K562 (cell line): ENCODE measurements at regions not wholly inside any gene's neighbourhood (a gene's known extent, or its start where the extent isn't known, plus 50 kb on each side); places are given as distances from the start of the nearest gene placed in this dataset.

ENCODE experiments used
- BHLHE40 ChIP-seq: IDR thresholded peaks from 2 replicates; pipeline ENCODE4 v1.6.1; 2011; ENCODE audit warnings: low read length, improper control_type of control experiment
- CC2D1A ChIP-seq: fragments of 450-650 bp; IDR thresholded peaks from 2 replicates; pipeline ENCODE4 v1.6.1; 2017; ENCODE audit warnings: mild to moderate bottlenecking
- CGGBP1 ChIP-seq: fragments of 250-450 bp; sonication (Bioruptor Pico); IDR thresholded peaks from 2 replicates; pipeline ENCODE4 v1.9.0; 2021; ENCODE audit warnings: mild to moderate bottlenecking
- CTBP1 ChIP-seq: fragments of 450-650 bp; IDR thresholded peaks from 2 replicates; pipeline ENCODE4 v1.6.1; 2016; ENCODE audit warnings: borderline replicate concordance
- E4F1 ChIP-seq: fragments of 250-450 bp; sonication (Bioruptor Pico); IDR thresholded peaks from 2 replicates; pipeline ENCODE4 v1.5.0; 2021; ENCODE audit warnings: mild to moderate bottlenecking, borderline replicate concordance
- ETV1 ChIP-seq: fragments of 450-650 bp; conservative IDR thresholded peaks from 2 replicates; pipeline ENCODE4 v1.6.1; 2016; ENCODE audit warnings: missing genetic modification characterization, control low read depth, low read depth, missing compliant biosample characterization
- FOXK2 ChIP-seq, 2 experiments: fragments of 450-650 bp; IDR thresholded peaks in 1 of 2; conservative IDR thresholded peaks in 1 of 2; 2 replicates each; pipeline ENCODE4 v1.6.1; 2016; ENCODE audit warnings: low read depth in 2 of 2, mild to moderate bottlenecking in 1 of 2
- HCFC1 ChIP-seq: IDR thresholded peaks from 2 replicates; pipeline ENCODE4 v1.6.1; 2012; ENCODE audit warnings: low read depth, low read length, improper control_type of control experiment
- MECOM ChIP-seq: fragments of 250-450 bp; sonication (Bioruptor Pico); IDR thresholded peaks from 2 replicates; pipeline ENCODE4 v1.8.0; 2022; ENCODE audit warnings: inconsistent platforms
- NR2C1 ChIP-seq, 2 experiments: fragments of 450-650 bp; IDR thresholded peaks; 2 replicates each; pipeline ENCODE4 v1.6.1; 2017; ENCODE audit warnings: mild to moderate bottlenecking in 2 of 2, antibody characterized with exemption in 1 of 2, inconsistent platforms in 1 of 2, missing compliant biosample characterization in 1 of 2, missing genetic modification characterization in 1 of 2
- POLR2H ChIP-seq: IDR thresholded peaks from 2 replicates; pipeline ENCODE4 v1.6.1; 2016; ENCODE audit warnings: missing genetic modification characterization, low read depth, mild to moderate bottlenecking, control low read depth, missing compliant biosample characterization, moderate library complexity
- SMC3 ChIP-seq: conservative IDR thresholded peaks from 2 replicates; pipeline ENCODE4 v1.6.1; 2011; ENCODE audit warnings: low read depth, low read length, improper control_type of control experiment; ENCODE audit not compliant: insufficient read depth
- SREBF2 ChIP-seq: sonication (generic); formaldehyde crosslinking; IDR thresholded peaks from 2 replicates; pipeline ENCODE4 v1.4.0; 2020; ENCODE audit warnings: mild to moderate bottlenecking, missing genetic modification reagents
- TRIM28 ChIP-seq: fragments of 450-650 bp; IDR thresholded peaks from 2 replicates; pipeline ENCODE4 v1.6.1; 2017
- TSHZ1 ChIP-seq: fragments of 250-450 bp; sonication (Bioruptor Pico); IDR thresholded peaks from 2 replicates; pipeline ENCODE4 v1.4.0; 2020; ENCODE audit warnings: mild to moderate bottlenecking, moderate library complexity
- ZNF41 ChIP-seq: fragments of 250-450 bp; sonication (Bioruptor Pico); conservative IDR thresholded peaks from 2 replicates; pipeline ENCODE4 v1.4.0; 2020; ENCODE audit warnings: mild to moderate bottlenecking
- ZNF561 ChIP-seq: fragments of 450-650 bp; formaldehyde crosslinking; conservative IDR thresholded peaks from 2 replicates; pipeline ENCODE4 v1.4.0; 2020; ENCODE audit warnings: mild to moderate bottlenecking, moderate library complexity
- ZNF695 ChIP-seq: fragments of 450-650 bp; formaldehyde crosslinking; IDR thresholded peaks from 2 replicates; pipeline ENCODE4 v1.4.0; 2020; ENCODE audit warnings: mild to moderate bottlenecking, moderate library complexity

- TF ChIP-seq E4F1 (CRISPR knock-in tag) = no peak
- no peak for TF ChIP-seq FOXK2 (conservative IDR thresholded peaks at IDR 0.05 in 1 of 2, IDR thresholded peaks at IDR 0.05 in 1 of 2; ENCODE audit: low read depth in 2 of 2)
- TF ChIP-seq SREBF2 = no peak
- TF ChIP-seq TRIM28 = no peak
- TF ChIP-seq ZNF561 (CRISPR knock-in tag) = no peak
- TF ChIP-seq ETV1 (tag) = no peak
- no peak for TF ChIP-seq SMC3
- no peak for TF ChIP-seq NR2C1 (IDR thresholded peaks at IDR 0.05)
- TF ChIP-seq NR2C1 (tag; IDR thresholded peaks at IDR 0.05) = no peak
- TF ChIP-seq BHLHE40 = no peak
- TF ChIP-seq MECOM (CRISPR knock-in tag) = no peak
- no peak for TF ChIP-seq CGGBP1
- peak; percentile 56; the same call in 1 of the 2 replicates for TF ChIP-seq CTBP1
- no peak for TF ChIP-seq CC2D1A
- TF ChIP-seq TSHZ1 (CRISPR knock-in tag) = no peak
- TF ChIP-seq HCFC1 = no peak
- TF ChIP-seq POLR2H (tag) = no peak
- TF ChIP-seq ZNF695 (CRISPR knock-in tag) = no peak
- no peak for TF ChIP-seq ZNF41 (CRISPR knock-in tag)
These were observed 358.7 kb upstream of the TNP1 start (continued) for GRCh38 chr2:217218269-217219163.
